HuH-7 (cell line): ENCODE measurements at regions not wholly inside any gene's neighbourhood (a gene's known extent, or its start where the extent isn't known, plus 50 kb on each side); places are given as distances from the start of the nearest gene placed in this dataset.
"Not testable (repeated sequence)": the region's sequence is repeated elsewhere in the genome, so short reads cannot be mapped to it uniquely, and the experiment has no call there.

Experiments
- DNase-seq: peaks from one replicate; pipeline ENCODE4 v3.0.0; 2011; ENCODE audit warnings: low spot score

GRCh38 chr1:166695834-166696233, 143.4 kb upstream of the POGK start:
- not testable (repeated sequence) for DNase-seq

DNA sequence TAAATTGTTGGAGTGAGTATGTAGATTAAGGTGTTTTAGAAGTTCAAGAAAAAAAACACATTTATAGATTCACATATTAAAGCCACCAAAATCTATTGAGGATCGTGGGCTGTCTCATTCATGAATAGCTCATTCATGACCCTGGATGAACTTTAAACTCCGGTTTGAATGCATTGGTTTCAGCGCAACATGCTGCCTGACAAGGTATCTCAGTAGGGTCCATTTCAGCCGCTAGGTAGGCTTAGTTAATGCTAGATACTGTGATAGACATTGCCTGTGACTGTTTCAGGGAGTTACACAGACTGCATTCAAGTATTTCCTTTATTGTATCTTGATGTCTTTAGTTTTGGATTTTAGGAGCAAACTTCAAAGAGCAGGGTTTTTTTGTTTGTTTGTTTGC, 140.5 kb upstream of the POGK start:
- no peak for DNase-seq

GRCh38 chr1:166699613-166700012, 139.7 kb upstream of the POGK start:
- DNase-seq, result no peak

DNA sequence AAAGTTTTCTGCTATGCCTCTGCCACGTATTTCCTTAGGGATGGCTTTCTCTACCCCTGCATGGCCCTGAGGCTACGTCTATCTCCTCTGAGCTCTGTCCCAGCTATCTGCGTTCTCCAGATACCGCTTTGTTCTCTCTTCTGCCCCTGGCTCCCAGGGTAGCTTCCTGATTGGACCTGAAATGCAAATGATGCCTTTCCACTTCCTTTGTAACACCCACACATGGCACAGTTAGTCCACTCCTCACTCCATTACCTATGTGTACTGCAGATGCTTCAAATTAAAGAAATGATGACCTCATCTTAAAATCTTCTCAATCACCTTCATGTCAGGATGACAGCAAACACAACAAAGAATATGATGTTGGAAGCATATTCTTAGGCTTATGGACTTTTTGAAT, 138.6 kb upstream of the POGK start:
- no peak for DNase-seq

DNA sequence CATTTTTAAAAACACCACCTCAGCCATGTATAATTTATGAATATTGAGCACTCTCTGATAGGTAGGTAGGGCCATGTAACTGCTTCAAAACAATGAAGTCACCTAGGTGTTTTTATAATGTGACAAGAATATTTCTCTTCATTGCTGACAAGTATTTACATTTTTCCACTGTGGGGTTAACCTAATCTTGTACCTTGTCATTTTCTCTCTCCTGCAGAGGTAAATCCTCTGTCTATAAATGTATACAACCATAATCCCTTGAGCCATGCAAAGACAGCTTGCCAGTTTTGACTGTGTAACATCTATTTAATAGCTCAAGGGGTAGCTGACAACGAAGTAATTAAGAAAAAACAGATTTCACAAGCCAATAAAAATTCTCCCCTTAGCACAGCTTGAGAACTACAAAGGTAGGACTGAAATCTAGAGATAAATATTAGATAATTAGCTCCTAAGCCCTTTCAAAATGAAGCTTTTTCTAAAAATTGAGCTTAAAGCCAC, 137.6 kb upstream of the POGK start:
- DNase-seq, result no peak

DNA sequence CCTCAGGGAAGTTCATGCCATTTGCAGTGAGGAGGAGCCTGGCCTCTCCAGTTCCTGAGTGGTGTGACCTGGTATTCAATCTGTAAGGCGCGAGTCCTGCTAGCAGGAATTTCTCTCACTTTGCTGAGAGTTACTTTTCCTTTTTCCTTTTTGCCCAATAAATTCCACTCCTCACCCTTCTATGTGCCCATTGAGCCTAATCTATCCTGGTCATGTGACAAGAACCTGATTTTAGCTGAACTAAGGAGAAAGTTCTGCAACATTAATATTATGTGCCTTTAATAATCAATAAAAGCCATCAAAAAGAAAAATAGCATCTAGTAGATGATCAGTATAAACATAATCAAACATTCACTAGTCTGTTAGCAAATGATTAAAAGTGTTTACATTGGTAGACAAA, 136.1 kb upstream of the POGK start:
- no peak for DNase-seq

DNA sequence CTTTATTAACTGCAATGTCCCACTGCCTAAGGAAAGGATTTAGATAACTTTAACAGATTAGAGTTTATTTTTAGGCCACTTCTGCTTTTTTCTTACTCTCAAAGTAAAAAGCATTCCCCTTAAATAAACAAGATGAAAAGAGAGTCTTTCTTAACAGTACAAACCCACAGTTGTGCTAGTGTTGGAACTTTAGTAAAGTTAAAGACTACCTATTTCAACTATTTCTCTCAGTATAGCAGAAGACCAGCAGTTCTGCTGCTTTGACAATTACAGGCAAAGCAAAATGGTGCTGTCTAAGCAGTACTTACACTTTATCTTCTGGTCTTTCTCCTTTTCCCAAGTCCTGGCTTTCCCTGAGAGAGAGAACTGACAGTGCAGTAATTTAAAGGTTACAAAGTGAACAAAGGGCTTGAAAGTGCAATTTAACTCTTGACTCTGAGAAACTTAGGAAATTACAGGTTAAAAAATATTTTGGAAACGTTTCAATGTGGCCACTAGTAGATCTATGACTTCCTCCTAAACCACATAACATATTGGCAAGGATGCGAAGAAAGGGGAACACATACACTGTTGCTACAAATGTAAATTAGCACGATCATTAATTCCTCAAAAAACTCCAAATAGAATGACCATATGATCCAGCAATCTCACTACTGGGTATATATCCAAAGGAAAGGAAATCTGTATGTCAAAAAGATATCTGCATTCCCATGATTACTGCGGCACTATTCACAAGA, 135.4 kb upstream of the POGK start:
- DNase-seq, result no peak

DNA sequence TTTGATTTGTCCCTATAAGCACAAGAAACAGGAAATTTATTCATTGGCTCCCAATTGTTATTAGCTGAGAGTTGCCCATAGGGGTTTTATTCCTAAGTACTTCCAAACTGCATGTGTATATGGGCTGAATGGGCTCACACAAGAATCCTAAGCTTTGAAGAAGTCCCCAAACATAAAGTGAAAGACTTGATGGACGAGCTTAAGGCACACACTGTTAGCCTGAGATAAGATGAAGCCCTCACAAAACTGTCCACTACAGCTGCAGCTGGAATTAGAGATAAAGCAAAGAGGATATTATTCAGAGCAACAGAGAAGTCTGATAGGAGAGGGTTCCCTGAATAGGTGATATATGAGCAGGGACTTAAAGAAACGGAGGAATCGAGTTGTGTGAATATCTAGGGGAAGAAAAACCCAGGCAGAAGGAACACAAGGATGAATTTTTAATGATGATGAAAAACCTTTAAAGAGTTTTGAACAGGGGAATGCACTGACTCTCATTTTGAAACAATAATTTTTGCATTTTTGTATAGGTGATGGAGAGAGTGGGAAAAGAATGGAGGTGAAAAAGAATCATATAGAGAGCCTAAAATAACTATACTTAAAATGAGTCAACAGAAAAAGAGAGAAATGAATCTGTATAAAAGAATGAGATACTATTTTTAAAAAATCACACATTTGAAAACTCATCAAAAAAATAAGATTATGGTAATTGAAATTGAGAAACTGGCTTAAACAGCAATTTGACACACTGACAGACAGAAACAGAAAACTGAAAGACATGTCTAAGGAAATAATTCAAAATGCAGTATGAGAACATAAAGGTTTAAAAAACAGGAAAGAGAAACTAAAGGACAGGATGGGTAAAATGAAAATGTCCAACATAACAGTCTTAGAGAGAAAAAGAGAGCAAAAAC, 133.6 kb upstream of the POGK start:
- no peak for DNase-seq

- no peak for DNase-seq
These were observed 122.7 kb upstream of the POGK start for GRCh38 chr1:166716620-166717019.

DNA sequence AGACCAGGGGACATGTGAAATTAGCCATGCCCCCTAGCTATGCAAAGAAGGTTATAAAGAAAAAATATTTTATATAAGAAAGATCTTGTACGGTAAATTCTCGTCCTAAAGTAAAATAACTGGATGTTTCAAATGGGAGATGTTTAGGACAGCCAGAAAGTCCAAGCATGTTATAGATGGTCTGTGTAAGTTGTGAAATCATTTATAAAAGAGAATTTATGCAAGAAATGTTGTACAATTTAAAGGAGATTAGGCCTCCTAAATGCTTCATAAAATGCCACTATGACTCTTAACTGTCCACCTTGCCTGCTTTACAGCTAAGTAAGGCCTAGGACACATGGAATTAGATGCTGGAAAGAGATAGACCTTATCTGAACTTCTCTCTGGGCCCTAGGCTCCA, 118.1 kb upstream of the POGK start:
- DNase-seq, result no peak

- DNase-seq, result no peak
These were observed 108.9 kb upstream of the POGK start for GRCh38 chr1:166730299-166730888.

DNA sequence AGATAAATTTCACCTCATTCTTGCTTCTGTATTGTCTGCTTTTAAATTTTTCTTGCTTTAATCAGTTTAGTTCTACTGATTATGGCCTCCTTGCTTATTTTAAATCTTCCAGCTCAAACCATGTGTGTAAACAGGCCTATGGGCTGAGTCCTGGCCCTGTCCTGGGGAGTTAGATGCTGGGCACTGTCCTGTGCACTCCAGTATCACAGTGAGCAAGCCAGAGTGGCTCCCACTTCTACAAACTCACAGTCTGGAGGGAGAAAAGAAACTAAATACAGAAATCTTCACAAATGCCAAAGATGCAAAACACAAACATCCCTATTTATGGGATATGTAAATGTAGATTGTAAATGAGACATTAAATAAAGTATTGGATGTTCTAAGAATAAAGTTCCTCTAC, 101.1 kb upstream of the POGK start:
- no peak for DNase-seq

DNA sequence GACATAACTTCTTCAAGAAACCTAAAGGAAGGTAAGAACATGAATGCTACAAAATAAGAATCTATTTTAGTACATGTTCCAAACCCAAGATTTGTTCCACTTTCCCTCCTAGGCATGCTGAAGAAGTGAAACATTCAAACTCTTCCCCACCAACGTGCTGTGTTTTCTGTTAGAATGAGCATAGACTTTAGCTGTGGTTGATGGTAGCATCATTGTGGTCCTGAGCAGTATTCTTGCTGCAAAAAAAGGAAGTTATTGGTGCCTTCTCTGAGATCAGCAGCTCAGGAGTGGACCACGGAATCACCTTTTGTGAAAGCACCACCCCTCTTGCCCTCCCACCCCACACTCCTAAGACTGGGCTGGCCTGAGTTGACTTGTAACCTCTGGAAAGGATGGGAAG, 100.4 kb upstream of the POGK start:
- no peak for DNase-seq

GRCh38 chr1:166740668-166741276, 98.5 kb upstream of the POGK start:
- no peak for DNase-seq

GRCh38 chr1:166763318-166763717, 76.0 kb upstream of the POGK start:
- DNase-seq, result no peak

- DNase-seq, result no peak
These were observed 72.3 kb upstream of the POGK start for GRCh38 chr1:166766942-166767341.

GRCh38 chr1:166784646-166785045, 54.6 kb upstream of the POGK start:
- not testable (repeated sequence) for DNase-seq

DNA sequence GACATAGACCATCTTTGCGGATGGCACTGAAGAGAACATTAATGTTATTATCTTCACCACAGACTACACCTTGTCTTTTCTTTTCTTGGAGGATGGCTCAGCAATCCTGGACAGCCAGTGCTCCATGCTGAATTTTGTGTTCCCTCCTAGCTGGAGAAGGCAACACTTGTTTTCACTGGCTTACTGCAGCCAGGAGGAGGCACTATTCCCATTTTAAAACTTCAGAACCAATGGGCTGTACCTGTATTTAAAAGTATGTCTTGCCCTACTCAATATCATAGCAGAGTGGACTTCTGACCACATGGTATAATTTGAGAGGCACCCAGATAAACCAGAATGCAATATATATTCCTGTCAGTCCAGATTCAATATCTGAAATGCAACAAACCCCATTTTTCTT, 53.3 kb upstream of the POGK start:
- no peak for DNase-seq

- no peak for DNase-seq
These were observed 50.0 kb upstream of the POGK start for GRCh38 chr1:166789286-166789685.
